Activated CD4-positive, alpha-beta T cell treated with anti-CD3 and anti-CD28 coated beads for 48 hours (primary cell): ENCODE measurements at regions not wholly inside any gene's neighbourhood (a gene's known extent, or its start where the extent isn't known, plus 50 kb on each side); places are given as distances from the start of the nearest gene placed in this dataset.
A peak's percentile ranks its signal among the peaks of the same experiment; 100 is the strongest.

Source experiments
- DNase-seq: peaks from one replicate; pipeline ENCODE4 v3.0.0-alpha.2; 2020

DNA sequence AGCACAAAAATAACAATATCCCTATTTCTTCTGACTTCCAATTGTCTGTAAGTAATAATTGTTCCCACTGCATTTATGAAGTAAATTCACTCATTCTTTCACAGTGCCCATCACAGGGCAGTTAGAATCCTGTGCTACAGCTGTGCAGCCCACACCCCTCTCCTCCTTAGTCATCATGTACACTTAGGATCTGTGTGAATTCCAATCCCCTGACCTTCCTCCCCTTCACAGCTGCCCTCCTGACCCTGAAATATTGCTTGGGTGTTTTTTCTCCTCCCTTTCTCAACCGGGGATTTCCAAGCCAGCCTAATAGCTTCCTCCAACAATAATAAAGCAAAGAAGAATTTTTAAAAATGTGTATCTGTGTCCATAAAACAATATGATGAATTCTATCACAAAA is 91.5 kb upstream of the BEND6 start:
- DNase-seq, result no peak

DNA sequence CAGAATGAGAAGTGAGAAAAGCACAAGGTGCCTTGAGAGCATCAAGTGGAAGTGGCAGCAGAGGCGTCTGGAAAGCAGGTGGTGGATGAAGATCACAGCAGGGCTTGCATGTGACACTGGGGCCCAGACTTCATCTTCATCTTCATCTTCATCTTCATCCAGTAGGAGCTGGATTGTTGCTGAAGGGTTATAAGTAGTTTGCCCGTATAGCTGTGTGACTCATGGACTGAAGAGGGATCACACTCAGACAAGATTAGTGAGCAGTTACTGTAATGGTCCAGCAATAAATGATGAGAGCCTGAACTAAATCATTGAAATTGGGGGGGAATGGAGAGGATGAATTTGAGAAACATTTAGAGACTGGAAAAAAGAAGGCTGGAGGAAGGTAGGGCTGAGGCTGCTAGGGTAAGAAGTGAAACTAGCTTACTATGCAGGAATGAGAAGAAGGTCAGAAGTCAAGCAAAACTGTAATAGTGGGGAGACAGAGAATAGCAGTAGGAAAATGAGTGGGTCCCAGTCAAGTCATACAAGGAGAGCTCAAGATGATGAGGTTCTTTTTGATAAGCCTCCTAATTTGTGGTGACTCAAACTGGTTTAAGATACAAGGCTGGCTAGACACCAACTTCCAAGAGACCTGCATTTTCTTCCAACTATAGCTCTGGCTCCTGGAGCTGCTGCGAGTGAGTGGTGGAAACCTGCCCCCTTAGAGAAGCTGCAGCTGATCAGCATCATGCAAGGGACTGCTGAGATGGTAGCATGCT is 92.3 kb upstream of the BEND6 start:
- DNase-seq, result no peak

DNA sequence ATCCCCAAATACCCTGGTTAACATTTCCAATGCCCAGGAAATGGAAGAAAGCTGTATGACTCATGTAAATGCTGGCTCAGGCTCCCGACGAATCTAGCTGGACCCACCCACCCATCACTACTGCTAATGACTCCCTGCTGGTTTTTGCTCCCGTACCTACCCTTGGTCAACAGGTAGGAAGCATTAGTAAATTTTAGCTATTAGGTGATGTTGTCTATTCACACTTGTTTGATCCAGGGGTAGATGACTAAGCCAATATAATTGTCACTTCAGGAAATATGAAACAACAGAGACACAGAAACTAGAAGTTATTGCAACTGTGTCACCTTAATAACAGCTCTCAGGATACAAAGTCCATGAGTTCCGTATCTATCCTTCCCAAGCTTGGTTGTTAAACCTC is 94.4 kb upstream of the BEND6 start:
- no peak for DNase-seq

DNA sequence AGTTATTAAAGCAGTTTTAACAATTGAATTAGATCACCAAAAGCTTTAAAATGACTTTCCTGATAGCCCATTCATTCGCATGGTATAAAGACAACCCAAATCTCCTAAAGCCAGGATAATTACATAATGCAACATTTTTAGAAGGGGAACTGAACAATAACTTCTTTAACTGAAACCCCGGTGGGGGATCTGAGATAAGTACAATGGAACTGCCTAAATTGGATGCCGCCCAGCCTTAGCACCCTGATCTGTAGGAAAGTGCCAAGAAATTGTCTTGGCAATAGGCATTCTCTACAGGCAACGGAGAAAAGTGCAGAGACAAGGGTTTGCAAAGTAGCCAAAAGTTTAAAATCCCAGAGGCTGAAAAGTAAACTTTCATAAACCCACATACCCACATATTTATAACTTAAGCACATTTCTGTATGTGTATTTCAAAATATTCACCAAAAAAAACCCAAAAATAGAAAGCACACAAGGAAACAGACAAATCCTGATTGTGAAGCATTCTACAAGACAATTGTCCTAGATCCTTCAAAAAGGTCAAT is 98.8 kb upstream of the BEND6 start:
- no peak for DNase-seq

DNA sequence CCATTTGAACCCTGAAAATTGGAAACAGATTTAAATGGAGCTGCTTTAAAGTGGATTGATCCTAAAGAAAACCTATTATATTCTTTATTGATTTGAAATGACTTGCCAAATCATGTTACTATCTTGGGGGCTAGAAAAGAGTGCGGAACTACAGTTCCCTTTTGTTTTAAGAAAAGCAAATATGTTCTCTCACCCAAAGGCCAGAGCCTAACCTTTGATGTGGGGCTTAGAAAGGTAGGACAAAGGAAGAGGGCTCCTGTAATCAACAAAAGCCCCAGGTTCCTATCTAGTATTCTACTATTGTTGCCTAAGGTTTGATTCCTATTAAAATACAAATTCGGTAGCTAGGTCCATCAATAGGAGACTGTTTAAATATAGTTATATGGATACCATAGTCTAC is 100.8 kb upstream of the BEND6 start:
- no peak for DNase-seq

DNA sequence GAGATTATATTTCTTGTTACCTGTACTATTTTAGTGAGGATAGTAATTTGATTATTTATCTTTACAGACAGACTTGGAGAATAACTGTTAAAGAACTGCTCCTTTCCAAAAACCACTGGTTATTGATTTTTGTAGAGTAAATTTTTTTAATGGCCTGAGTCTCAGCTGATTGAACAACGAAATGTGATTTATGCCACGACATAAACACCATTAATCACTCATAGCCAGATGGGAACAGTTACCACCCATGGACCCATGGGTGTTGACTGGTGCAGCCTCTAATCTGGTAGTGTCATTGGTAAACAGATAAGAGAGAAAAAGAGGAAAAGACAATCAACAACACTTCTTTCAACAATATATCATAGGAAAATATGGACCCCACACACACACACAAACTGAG is 101.4 kb upstream of the BEND6 start:
- DNase-seq, result no peak

DNA sequence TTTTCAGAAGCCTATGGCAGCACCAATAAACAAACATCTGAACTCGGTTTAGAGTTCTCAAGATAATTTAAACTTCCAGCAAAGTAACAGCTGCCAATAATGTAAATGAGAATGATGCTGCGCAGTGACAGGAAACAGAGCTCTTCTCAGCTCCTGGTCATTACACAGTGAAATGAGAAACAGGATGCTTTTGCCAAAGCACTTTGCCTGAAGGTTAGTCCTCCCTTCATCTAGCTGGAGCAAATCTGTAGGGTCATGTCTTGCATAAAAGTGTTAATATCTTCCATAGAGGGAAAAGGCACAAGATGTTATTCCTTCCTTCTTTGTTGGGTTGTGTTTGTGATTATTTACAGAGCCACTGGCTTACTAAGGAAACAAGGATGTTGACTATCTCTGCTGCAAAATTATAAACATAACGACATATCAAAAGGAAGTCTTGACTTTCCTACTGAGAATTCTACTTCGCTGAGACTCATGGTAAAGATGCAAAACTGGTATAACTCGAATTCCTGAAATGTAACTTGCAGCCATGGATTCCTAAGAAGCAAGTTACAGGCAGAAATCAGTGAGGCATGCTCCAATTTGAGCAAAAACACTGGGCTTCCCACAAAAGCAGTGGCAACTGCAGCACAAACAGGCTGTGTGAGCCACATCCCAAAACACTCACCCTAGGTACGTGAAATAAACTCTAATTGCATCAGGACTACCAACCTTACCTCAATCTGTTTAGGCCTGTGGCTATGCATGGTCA is 102.5 kb upstream of the BEND6 start:
- no peak for DNase-seq

DNA sequence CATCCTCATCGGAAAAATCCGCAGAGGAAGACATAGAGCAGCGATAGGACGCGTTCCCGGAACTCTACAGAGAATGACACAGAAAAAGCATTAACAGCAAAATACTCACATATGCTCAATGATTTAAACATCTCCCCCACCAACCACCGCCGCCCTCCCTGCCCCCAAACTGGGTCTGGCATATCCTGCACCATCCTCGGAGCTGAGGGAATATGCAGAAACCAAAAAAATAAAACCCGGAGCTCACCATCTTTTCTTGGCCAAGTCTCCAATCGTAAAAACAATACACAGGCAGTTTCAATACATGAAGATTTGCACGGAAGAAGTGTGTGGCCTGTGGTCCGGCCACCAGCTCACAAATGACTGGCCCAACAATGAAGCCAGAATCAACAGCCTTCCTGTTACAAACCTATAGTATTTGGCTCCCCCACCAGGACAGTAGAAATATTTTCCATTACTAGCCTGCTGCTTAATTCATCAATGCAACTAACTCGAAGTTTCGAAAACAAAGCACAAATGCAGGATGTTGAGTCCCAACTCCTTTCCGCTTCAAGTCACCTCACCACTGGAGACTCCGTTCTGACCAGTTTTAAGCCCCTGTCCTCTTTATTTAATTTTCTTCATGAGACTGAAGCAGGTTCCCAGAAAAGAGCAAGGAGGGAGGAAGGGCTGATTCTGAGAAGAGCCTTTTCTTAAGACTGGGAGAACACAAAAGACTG is 103.2 kb upstream of the BEND6 start:
- DNase-seq, result peak; percentile 37

DNA sequence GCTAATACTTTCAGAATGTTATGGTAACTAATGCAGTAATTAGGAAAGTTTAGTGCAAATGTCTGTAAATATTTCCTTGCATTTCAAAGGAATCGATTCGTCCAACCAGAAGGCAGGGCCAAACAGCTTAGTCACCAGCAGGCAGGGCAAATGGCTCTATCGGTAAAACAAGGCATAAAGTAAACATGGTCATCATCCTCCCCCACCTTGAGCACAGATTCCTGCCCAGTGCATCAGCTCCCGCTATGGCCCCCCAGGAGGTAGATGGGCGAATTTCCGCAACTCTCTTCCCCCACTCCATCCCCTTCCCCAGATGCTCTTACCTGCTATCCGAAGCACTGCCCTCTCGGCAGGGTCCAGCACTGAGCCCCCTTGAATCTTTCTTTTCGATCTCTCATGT is 103.8 kb upstream of the BEND6 start:
- no peak for DNase-seq

DNA sequence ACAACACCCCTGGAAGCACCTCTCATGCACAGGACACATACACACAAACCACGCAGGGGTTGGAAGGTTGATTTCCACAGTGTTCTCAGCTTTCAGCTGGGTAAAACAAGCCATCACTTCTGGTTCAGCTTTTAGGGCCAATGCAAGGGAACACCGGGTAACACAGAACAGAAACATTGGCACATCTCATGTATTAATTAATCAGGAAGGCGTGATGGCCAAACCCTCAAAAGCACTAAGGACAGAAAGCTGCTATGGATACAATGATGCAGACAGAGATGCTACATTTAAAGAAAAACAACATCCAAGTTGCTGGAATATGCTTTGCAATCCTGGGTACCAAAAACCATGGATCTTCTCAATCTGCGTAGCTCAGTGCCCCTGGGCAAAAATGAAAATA is 104.3 kb upstream of the BEND6 start:
- DNase-seq, result no peak

DNA sequence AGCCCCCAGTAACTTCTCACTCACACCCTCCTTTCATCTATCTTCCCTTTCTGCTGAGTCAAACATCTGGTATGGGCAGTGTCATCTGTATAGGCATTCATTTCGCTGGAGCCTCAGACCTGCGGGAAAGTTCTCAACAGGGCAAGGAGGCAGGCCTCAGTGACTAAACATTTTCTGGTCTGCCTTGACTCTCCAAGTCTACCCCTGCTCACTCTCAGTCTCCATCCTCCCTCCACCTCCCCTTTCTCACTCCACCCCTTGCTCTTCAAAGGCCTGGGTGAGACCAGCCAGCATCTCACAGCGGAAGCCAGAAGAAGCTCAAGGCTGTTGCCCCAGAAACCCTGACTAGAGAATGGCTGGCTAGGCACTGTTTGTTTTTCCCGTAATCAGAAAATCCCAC is 105.0 kb upstream of the BEND6 start:
- no peak for DNase-seq

DNA sequence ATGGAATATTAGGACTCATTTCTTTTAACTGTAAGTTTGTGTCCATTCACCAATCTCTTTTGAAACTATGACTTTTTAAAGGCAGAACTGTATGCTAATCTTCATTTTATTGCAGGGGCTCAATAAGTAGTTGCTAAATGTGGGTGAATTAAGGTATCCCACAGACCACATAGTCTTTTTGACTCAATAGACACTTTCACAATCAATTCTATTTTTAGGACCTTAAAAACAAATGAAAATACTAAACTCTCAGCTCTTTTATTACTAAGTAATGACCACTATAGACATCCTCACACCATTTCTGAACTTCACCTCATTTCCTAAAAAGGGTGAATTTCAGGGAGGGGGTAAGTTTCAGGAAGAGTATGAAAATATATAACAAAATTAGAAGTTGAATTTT is 106.8 kb upstream of the BEND6 start:
- DNase-seq, result no peak

DNA sequence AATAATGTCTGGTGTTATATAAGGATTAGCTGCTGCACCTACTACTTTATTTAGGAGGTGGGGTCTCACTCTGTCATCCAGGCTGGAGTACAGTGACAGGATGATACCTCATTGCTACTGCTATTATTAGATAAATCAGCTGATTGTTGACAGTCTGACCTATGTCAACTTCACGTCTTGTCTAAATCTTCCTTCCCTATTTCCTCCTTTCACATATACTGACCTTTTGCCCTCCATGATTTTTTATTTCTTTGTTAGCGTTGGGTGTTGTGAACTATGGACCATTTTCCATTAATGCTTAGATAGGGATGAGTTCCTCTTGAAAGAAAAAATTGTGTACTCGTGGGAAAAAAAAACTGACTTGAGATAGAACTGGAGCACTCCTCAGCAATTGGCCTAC is 109.9 kb upstream of the BEND6 start:
- DNase-seq, result no peak

DNA sequence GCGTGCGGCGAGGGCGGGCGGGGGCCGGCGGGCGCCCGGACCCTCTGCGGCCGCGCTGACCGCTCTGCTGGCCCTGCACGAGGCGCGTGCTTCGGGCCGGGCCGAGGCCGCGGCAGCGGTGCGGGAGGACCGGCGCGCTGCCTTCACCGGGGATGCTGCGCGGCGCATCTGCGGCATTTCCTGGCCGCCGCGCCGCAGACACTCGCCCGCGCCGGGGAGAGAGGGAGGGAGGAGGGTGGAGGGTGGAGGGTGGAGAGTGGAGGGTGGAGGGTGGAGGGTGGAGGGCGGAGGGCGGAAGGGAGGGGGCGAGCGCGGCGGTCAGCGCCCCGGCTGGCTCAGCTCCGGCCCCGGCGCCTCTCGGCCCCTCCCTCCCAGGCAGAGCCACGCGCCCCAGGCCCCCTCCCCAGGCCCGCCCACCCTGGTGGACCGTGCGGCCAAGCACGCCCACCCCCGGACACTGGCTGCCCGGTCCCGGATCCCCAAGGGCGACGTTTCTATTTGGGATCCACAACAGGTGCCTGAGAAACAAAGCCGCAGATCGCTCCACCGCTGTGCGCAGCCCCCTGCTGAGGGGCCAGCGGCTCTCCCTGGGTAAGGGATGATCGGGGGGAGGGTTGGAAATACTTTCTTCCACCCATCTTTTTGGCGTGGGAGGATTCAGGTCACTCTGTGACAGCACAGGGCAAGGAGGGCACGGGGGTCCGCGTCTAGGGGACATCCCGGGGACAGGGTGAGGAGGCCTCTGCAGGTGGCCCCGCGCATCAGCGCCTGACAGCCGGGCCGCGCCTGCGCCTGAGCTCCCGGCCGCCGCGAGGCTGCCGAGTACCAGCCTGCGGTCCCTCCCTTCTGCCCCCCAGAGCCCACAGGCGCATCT is 111.2 kb upstream of the BEND6 start:
- DNase-seq, result peak; percentile 75

DNA sequence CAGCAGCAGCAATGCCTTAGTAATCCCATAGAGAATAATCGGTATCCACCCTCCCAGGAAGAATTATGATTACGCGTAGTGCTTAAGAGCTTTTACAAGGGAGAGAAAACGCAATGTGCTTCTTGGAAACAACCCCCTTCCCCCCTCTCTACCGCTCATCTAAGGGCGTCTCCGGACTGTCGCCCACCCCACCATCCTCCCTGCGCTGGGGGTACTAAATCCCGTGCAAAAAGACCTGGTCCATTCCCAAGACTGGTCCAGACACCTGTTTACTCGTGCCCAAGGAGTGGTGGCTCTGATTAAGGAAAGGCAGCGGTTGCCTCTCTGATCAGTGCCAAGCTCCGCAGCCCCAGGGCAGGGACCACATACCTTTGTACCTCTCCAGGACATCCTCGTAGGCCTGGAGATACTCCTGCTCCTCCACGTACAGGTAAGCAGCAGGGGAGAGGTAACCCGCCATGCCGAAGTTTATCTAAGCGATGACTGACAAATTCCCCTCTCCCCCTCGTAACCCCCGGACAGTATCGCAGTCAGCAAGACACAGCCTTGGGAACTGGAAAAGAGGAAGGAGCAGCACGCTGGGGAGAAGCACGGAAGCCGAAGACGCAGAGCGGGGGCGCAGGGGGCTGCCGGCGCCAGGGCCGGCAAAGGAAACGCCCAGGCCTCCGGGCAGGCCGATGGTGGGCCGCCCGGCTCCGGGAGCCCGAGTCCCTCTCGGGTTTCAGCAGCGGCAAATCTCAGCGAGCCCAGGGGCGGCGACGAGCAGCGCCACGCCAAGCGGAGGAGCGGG is 112.0 kb upstream of the BEND6 start:
- DNase-seq, result peak; percentile 6

DNA sequence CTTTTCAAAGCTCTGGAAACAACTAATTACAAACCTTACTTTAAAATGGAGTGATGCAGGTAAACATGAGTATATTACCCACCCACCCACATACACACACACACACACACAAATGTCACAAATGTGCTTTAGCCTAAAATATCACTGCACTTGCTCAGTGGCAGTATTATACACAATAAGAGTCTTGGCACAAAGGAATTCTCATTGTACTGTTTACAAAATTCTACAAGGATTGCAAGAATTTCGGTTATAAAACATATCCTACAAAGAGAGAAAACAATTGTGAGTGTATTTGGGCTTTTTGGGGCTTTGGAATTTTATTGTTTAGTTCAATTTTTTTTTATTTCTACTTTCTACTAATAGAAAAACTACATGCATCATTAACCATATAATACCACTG is 113.2 kb upstream of the BEND6 start:
- DNase-seq, result no peak

DNA sequence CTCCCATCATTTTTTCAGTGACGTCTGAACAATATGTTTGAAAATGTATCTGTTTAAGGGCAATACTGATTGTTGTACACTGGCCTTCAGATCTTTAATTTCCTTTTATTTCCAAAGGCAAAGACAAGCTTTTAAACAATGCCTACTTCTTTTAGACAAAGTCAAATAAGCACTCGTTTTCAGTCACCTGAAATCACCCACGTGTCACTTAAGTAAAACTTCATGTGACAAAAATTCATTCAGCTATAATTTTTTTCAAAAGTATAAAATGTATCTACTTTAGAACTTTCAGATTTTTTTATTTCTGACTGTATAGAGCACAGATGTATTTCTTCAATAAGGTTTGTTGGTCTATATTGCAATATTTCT is 113.5 kb upstream of the BEND6 start:
- DNase-seq, result no peak

DNA sequence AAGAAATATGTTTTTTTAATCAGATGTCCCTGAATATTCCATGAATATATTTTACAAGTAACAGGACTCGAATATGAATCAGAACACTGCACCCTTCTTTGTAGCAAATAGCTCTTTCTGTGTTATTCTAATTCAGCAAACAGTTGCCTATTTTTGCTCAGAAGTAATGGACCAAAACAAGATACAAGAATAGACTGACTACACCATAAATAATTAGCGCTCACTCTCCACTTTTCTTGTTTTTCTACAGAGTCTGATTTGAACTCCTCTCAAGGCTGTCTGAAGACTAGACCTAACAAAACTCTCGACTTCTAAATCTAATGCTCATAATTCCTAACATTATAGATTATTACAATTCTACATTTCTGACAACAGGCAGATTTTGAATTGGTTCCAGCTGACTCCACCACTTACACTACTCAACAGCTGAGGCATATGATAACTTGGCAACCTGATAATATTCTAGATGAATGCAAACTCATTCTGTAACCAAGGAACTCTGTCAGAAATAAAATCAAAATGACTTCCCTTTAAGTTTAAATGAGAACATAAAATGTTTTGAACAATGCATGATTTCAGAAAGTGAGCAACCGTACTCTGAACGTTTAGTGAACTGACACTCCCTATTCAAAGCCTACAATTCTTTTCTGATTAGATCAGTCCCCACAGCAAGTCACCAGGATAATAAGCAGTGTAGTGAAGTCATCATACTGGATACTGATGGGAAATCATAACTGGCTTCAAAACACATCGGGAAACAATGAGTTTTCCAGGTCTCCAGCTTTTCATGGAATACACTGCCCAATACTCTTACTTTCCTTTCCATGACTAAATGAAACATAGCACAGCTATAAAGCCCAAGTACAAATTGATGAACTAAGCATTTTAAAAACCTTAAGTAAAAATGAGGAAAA is 114.2 kb upstream of the BEND6 start:
- no peak for DNase-seq

DNA sequence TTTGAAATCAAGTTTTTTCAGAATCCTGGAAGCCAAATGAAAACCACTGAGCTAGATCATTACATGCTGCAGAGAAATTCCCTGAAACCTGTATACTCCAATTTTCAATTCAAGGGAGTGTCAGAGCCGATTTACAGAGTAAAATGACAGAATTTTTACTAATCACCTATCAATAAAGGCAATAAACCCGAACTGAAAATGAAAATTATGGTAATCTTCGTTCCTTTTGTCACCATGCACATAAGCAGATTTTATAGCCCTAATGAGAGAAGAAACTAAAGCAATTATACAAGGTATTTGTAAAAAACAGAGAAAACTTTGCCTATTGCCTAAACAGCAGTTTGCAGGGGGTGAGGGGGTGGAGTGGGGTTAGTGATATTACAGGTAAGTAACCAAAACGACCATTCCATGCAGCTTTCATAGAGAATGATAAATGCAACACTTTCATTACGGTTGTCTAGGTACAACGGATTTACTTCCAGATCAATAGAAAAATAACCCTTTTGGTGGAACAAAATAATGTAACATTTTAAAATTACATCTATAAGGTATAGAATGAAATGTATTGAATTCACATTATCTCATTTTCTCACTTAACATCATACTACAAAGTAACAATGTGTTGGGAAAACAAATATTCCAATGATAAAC is 115.2 kb upstream of the BEND6 start:
- no peak for DNase-seq

DNA sequence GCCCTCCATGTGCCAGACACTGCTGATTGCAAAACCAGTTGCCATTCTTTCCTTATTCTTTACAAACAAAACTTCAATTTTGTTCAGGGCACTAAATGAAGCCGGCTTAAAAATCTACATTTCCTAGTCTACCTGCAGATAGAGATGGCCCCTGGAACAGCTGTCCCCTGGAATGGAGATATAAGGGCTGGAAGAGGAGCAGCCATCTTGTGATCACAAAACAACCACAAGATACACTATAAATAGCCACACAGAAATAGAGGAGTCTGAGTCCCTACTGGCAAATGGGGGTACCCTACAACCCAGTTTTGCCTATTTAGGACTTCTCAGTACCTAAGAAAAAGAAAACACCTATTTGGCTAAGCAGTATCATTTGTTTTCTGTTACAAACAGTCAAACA is 115.9 kb upstream of the BEND6 start:
- DNase-seq, result no peak
